ENCODE measurements at regions not wholly inside any gene's neighbourhood (a gene's known extent, or its start where the extent isn't known, plus 50 kb on each side); places are given as distances from the start of the nearest gene placed in this dataset.

GRCh38 chr7:111662386-111662785 is 100.1 kb upstream of the IMMP2L start:
- no peak for TF ChIP-seq CTCF (IDR thresholded peaks at IDR 0.05)
- TF ChIP-seq POLR2A (IDR thresholded peaks at IDR 0.05), result no peak

Measured in right lobe of liver (tissue), 4 donors.